ENCODE measurements at regions not wholly inside any gene's neighbourhood (a gene's known extent, or its start where the extent isn't known, plus 50 kb on each side); places are given as distances from the start of the nearest gene placed in this dataset.

DNA sequence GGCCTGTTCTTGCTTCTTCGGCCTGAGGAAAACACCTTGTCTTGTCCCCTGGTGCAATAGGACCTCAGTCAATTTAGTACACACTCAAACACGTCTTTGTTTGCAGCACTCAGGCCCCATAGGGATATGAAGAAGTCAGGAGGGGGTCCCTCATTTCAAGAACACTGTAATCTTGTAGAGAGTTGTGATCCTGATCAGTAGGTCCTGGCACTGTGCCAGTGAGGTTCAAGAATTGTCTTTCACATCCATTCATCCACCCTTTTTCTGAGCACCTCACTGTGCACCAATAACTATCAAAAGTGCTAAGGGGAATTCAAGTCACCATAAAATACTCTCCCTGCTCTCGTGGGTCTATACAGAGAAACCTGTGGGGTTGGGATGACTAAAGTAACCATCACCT is 131.4 kb upstream of the LHCGR start:
- Mint-ChIP-seq H3K36me3 (no peaks in the 10 kb centered on the region), H3K27me3 (peaks cover 22% of the 10 kb centered on the region)
- TF ChIP-seq, protein P1, sequence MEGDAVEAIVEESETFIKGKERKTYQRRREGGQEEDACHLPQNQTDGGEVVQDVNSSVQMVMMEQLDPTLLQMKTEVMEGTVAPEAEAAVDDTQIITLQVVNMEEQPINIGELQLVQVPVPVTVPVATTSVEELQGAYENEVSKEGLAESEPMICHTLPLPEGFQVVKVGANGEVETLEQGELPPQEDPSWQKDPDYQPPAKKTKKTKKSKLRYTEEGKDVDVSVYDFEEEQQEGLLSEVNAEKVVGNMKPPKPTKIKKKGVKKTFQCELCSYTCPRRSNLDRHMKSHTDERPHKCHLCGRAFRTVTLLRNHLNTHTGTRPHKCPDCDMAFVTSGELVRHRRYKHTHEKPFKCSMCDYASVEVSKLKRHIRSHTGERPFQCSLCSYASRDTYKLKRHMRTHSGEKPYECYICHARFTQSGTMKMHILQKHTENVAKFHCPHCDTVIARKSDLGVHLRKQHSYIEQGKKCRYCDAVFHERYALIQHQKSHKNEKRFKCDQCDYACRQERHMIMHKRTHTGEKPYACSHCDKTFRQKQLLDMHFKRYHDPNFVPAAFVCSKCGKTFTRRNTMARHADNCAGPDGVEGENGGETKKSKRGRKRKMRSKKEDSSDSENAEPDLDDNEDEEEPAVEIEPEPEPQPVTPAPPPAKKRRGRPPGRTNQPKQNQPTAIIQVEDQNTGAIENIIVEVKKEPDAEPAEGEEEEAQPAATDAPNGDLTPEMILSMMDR (conservative IDR thresholded peaks at IDR 0.05): no peak

DNA sequence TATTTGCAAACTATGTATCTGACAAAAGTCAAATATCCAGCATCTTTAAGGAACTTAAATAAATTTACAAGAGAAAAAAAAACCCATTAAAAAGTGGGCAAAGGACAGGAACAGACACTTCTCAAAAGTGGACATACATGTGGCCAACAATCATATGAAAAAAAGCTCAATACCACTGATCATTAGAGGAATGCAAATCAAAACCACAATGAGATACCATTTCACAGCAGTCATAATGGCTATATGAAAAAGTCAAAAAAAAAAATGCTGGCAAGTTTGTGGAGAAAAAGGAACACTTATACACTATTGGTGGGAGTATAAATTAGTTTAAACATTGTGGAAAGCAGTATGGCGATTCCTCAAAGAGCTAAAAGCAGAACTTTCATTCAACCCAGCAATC is 130.3 kb upstream of the LHCGR start:
- no peak overlapping the region for H3K4me3 Mint-ChIP-seq
- DNase-seq (ENCODE audit: extremely low spot score, unreplicated experiment): no peak
- no peaks in the 10 kb centered on the region for H3K36me3 Mint-ChIP-seq
- H3K27ac Mint-ChIP-seq: no peak overlapping the region
- peaks cover 4% of the 10 kb centered on the region for H3K4me1 Mint-ChIP-seq (ENCODE audit: unreplicated experiment)
- peaks cover 8% of the 10 kb centered on the region for H3K9me3 Mint-ChIP-seq
- peaks cover 24% of the 10 kb centered on the region for H3K27me3 Mint-ChIP-seq
- TF ChIP-seq, protein P1 (conservative IDR thresholded peaks at IDR 0.05): no peak

More for the DNA sequence above, 131.4 kb upstream of the LHCGR start:
- no peak for DNase-seq (ENCODE audit: extremely low spot score, unreplicated experiment)
- Mint-ChIP-seq H3K4me3 (no peak overlapping the region), H3K27ac (no peak overlapping the region), H3K4me1 (ENCODE audit: unreplicated experiment) (peaks cover 4% of the 10 kb centered on the region), H3K9me3 (peaks cover 8% of the 10 kb centered on the region)

- TF ChIP-seq, protein P1 (conservative IDR thresholded peaks at IDR 0.05): no peak
- peaks cover 8% of the 10 kb centered on the region for H3K9me3 Mint-ChIP-seq
- peaks cover 27% of the 10 kb centered on the region for H3K27me3 Mint-ChIP-seq
- no peaks in the 10 kb centered on the region for H3K36me3 Mint-ChIP-seq
- H3K4me1 Mint-ChIP-seq (ENCODE audit: unreplicated experiment): peaks cover 4% of the 10 kb centered on the region
- no peak for DNase-seq (ENCODE audit: extremely low spot score, unreplicated experiment)
- H3K4me3 Mint-ChIP-seq: no peak overlapping the region
- no peak overlapping the region for H3K27ac Mint-ChIP-seq
Measured at GRCh38 chr2:48883661-48884060, 128.1 kb upstream of the LHCGR start.

- Mint-ChIP-seq H3K36me3 (no peaks in the 10 kb centered on the region), H3K4me1 (ENCODE audit: unreplicated experiment) (no peaks in the 10 kb centered on the region), H3K27me3 (peaks cover 9% of the 10 kb centered on the region), H3K9me3 (no peaks in the 10 kb centered on the region), H3K27ac (no peak overlapping the region), H3K4me3 (no peak overlapping the region)
- DNase-seq (ENCODE audit: extremely low spot score, unreplicated experiment): no peak
- TF ChIP-seq, protein P1 (conservative IDR thresholded peaks at IDR 0.05): no peak
Measured at GRCh38 chr2:48874282-48874681, 118.8 kb upstream of the LHCGR start.

DNA sequence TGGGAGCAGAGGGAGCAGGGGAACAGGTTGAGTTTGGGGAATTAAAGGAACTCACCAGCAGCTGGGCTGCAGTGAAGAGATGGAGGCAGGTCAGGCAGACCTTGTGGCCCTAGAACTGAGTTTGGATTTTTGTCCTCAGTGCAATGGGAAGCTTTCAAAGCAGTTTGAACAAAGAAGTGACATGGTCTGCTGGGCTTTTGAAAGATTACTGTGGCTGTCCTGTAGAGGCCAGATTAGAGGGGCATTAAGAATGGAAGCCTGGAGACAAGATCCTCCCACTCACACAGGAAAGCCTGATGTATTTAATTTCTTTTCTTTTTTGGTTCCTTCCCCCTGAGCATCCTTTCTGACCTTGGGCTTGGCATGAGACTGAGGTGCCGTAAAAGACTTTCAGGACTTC is 118.1 kb upstream of the LHCGR start:
- H3K4me3 Mint-ChIP-seq: no peak overlapping the region
- H3K27ac Mint-ChIP-seq: no peak overlapping the region
- H3K4me1 Mint-ChIP-seq (ENCODE audit: unreplicated experiment): no peaks in the 10 kb centered on the region
- no peaks in the 10 kb centered on the region for H3K9me3 Mint-ChIP-seq
- DNase-seq (ENCODE audit: extremely low spot score, unreplicated experiment): no peak
- peaks cover 10% of the 10 kb centered on the region for H3K27me3 Mint-ChIP-seq
- H3K36me3 Mint-ChIP-seq: no peaks in the 10 kb centered on the region
- TF ChIP-seq, protein P1 (conservative IDR thresholded peaks at IDR 0.05): no peak

DNA sequence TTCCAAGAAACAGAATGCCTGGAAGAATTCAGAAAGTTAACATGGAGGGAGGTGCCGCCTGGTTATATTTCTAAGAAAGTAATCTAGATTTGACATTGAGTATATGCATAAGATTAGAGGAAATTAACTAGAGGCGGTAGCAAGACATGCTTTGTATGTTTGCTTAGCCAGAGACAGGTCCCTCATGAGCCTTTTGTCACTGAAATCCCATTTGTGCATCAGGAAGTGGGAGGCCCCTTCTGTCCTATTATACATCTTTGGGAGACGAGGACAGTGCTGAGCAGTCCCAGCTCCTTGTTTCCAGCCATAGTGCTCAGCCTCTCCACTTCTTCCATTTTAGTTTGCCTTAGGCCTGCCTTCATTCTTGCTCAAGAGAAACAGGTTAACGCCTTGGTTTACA is 115.4 kb upstream of the LHCGR start:
- H3K27me3 Mint-ChIP-seq: peaks cover 3% of the 10 kb centered on the region
- TF ChIP-seq, protein P1 (conservative IDR thresholded peaks at IDR 0.05): no peak
- H3K4me3 Mint-ChIP-seq: no peak overlapping the region
- H3K4me1 Mint-ChIP-seq (ENCODE audit: unreplicated experiment): no peaks in the 10 kb centered on the region
- DNase-seq (ENCODE audit: extremely low spot score, unreplicated experiment): no peak
- H3K27ac Mint-ChIP-seq: no peak overlapping the region
- no peaks in the 10 kb centered on the region for H3K9me3 Mint-ChIP-seq
- H3K36me3 Mint-ChIP-seq: no peaks in the 10 kb centered on the region
